ENCODE measurements at regions not wholly inside any gene's neighbourhood (a gene's known extent, or its start where the extent isn't known, plus 50 kb on each side); places are given as distances from the start of the nearest gene placed in this dataset.

GRCh38 chr1:5475572-5475971 lies 516.7 kb downstream of the NPHP4 start:
- H3K27me3 Mint-ChIP-seq, result no peaks in the 10 kb centered on the region

DNA sequence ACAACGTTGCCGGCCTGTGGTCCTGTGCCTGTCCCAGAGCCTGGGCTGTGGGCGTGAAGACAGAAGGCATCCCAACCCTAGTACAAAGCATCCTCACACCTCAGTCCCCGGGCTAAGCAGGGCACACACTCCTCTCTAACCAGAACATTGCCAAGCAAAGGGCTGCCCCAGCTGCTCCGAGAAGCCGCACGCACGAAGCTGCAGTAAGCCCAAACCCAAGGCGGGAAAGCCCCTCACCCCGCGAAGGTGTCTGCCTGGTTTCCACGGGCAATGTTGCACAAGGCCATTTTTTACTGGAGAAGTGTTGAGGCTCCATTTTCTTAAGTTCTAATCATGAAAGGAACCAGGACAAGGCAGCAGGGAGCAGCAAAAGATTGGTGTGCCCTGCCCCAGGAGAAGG lies 519.0 kb downstream of the NPHP4 start:
- DNase-seq (no peak), ATAC-seq (no peak)
- H3K4me3 Mint-ChIP-seq, result no peak overlapping the region
- H3K27ac Mint-ChIP-seq, result no peak overlapping the region
- H3K9me3 Mint-ChIP-seq, result no peaks in the 10 kb centered on the region
- no peaks in the 10 kb centered on the region for H3K4me1 Mint-ChIP-seq
- H3K36me3 Mint-ChIP-seq (ENCODE audit: low read depth), result no peaks in the 10 kb centered on the region
- H3K27me3 Mint-ChIP-seq, result no peaks in the 10 kb centered on the region

More at GRCh38 chr1:5475572-5475971, 516.7 kb downstream of the NPHP4 start:
- DNase-seq (no peak), ATAC-seq (no peak)
- Mint-ChIP-seq H3K27ac (no peak overlapping the region), H3K4me1 (no peaks in the 10 kb centered on the region), H3K36me3 (ENCODE audit: low read depth) (no peaks in the 10 kb centered on the region), H3K4me3 (no peak overlapping the region), H3K9me3 (no peaks in the 10 kb centered on the region)

DNA sequence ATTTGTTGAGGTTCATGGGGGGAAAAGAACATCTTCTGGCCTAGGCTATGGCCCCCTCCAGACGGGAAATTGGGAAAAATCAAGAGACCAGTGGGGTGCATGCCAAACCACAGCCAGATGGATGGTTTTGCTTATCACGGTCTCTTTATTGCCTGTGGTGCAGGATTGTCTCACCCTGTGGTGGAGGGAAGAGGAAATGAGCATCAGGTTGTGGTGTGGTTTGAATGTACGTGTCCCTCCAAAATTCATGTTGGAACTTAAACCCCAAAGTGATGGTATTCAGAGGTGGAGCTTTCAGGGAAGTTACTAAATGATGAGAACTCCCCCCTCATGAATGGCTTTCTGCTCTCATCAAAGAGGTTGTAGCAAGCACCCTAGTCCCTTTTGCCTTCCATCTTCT lies 525.7 kb downstream of the NPHP4 start:
- H3K9me3 Mint-ChIP-seq, result peaks cover 5% of the 10 kb centered on the region
- ATAC-seq (no peak), DNase-seq (no peak)
- peaks cover 6% of the 10 kb centered on the region for H3K4me1 Mint-ChIP-seq
- H3K27me3 Mint-ChIP-seq, result no peaks in the 10 kb centered on the region
- H3K4me3 Mint-ChIP-seq, result no peak overlapping the region
- no peaks in the 10 kb centered on the region for H3K36me3 Mint-ChIP-seq (ENCODE audit: low read depth)
- H3K27ac Mint-ChIP-seq, result no peak overlapping the region

DNA sequence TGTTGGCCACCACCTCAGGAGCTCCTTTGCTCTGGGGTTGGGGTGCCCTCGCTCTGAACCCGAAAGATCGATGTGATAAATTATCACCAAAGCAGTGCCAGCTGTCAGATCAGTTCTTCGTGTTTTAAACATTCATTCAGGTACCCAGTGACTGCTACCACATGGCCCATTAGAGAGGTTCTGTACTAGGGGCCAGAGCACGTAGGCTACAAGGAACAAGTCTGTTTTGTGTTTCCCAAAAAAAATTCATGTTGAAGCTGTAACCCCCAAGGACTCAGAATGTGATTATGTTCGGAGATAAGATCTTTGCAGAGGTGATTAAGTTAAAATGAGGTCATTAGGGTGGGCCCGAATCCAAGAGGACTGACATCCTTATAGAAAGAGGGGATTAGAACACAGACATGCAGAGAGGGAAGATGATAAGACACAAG lies 526.9 kb downstream of the NPHP4 start:
- no peaks in the 10 kb centered on the region for H3K27me3 Mint-ChIP-seq
- H3K4me3 Mint-ChIP-seq, result no peak overlapping the region
- H3K4me1 Mint-ChIP-seq, result peaks cover 6% of the 10 kb centered on the region
- no peaks in the 10 kb centered on the region for H3K36me3 Mint-ChIP-seq (ENCODE audit: low read depth)
- peaks cover 5% of the 10 kb centered on the region for H3K9me3 Mint-ChIP-seq
- no peak overlapping the region for H3K27ac Mint-ChIP-seq
- no peak for DNase-seq
- ATAC-seq, result no peak

- Mint-ChIP-seq H3K36me3 (ENCODE audit: low read depth) (no peaks in the 10 kb centered on the region), H3K27me3 (no peaks in the 10 kb centered on the region), H3K4me1 (peaks cover 6% of the 10 kb centered on the region), H3K9me3 (peaks cover 5% of the 10 kb centered on the region), H3K4me3 (no peak overlapping the region), H3K27ac (no peak overlapping the region)
- no peak for DNase-seq
- no peak for ATAC-seq
Observed at GRCh38 chr1:5464366-5464765, 527.9 kb downstream of the NPHP4 start.

DNA sequence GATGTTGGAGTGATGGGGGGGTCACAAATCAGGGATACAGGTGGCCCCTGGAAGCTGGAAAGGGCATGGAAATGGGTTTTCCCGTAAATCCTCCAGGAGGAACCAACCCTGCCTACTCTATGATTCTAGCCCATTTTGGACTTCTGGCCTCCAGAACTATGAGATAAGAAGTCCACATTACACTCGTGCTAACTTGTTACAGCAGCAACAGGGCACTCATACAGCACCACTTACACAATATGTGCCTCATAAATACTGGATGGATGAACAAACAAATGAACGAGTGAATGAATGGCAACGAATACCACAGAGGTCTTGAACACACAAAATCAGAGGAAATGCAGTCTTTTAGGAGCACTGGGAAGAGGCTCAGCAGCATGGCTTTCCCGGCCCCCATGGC lies 531.3 kb downstream of the NPHP4 start:
- Mint-ChIP-seq H3K4me1 (no peaks in the 10 kb centered on the region), H3K27me3 (no peaks in the 10 kb centered on the region), H3K4me3 (no peak overlapping the region), H3K27ac (no peak overlapping the region), H3K9me3 (peaks cover 5% of the 10 kb centered on the region), H3K36me3 (ENCODE audit: low read depth) (no peaks in the 10 kb centered on the region)
- no peak for ATAC-seq
- no peak for DNase-seq

- H3K4me3 Mint-ChIP-seq, result no peak overlapping the region
- H3K27ac Mint-ChIP-seq, result no peak overlapping the region
- no peaks in the 10 kb centered on the region for H3K4me1 Mint-ChIP-seq
- peaks cover 5% of the 10 kb centered on the region for H3K9me3 Mint-ChIP-seq
- ATAC-seq, result no peak
- no peaks in the 10 kb centered on the region for H3K27me3 Mint-ChIP-seq
- DNase-seq, result no peak
- H3K36me3 Mint-ChIP-seq (ENCODE audit: low read depth), result no peaks in the 10 kb centered on the region
Observed at GRCh38 chr1:5459839-5460610, 532.2 kb downstream of the NPHP4 start.

GRCh38 chr1:5458248-5458647 lies 534.0 kb downstream of the NPHP4 start:
- ATAC-seq, result no peak
- DNase-seq, result no peak
- Mint-ChIP-seq H3K36me3 (ENCODE audit: low read depth) (no peaks in the 10 kb centered on the region), H3K4me3 (no peak overlapping the region), H3K27me3 (no peaks in the 10 kb centered on the region), H3K27ac (no peak overlapping the region), H3K9me3 (peaks cover 5% of the 10 kb centered on the region), H3K4me1 (no peaks in the 10 kb centered on the region)

DNA sequence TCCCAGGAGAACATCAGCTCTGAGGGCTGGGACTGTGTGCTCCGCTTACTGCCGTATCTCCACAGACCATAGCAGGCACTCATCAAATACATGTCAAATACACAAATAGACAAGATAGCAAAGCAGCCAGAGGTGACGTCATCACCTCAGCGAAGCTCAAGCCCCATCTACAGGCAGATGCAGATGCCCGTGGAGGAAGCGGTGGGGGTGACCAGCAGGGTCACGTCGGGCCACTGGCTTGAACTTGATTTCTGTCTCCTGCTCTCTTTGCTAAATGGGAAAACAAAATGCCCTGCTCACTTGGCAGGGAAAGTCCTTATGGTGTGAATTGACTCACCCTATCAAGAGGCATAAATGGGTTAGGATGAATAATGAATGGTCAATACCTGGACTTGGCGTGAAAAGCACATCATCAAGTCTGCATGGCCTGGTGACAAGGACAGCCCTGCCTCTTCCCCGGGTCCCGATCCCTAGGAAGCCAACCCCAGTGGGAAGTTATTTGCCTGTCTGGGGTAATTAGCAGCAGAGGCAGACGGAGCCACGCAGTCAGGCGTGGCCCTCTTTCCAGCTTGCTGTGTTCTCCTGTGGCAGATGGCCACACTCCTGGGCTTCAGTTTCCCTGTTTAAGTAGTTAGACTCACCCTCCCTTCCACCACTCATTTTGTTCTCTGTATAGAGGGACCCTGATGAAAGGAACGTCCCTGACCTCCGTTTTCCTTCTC lies 536.0 kb downstream of the NPHP4 start:
- Mint-ChIP-seq H3K27me3 (no peaks in the 10 kb centered on the region), H3K4me1 (no peaks in the 10 kb centered on the region), H3K27ac (no peak overlapping the region), H3K4me3 (no peak overlapping the region), H3K9me3 (no peaks in the 10 kb centered on the region), H3K36me3 (ENCODE audit: low read depth) (no peaks in the 10 kb centered on the region)
- no peak for ATAC-seq
- DNase-seq, result no peak

- no peaks in the 10 kb centered on the region for H3K36me3 Mint-ChIP-seq (ENCODE audit: low read depth)
- H3K4me3 Mint-ChIP-seq, result no peak overlapping the region
- no peaks in the 10 kb centered on the region for H3K27me3 Mint-ChIP-seq
- H3K9me3 Mint-ChIP-seq, result no peaks in the 10 kb centered on the region
- DNase-seq (no peak), ATAC-seq (no peak)
- no peaks in the 10 kb centered on the region for H3K4me1 Mint-ChIP-seq
- no peak overlapping the region for H3K27ac Mint-ChIP-seq
Observed at GRCh38 chr1:5455651-5456050, 536.6 kb downstream of the NPHP4 start.

DNA sequence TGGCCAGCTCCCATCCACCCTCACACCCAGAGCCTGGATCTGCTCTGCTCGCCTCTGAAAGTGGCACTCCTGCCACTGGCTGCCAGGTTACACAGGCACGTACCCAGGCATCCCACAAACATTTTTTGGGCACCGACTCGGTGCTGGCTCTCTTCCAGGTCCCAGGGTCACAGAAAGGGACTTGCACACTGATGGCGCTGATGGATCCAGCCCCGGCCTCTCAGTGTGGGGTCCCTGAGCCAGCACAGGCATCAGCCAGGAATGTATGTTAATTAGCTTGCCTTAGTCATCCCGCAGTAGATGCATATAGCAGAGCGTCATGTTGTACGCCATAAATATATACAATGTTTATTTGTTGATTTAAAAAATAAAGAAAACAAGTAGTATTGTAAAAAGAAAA lies 537.2 kb downstream of the NPHP4 start:
- Mint-ChIP-seq H3K36me3 (ENCODE audit: low read depth) (no peaks in the 10 kb centered on the region), H3K27ac (no peak overlapping the region), H3K4me3 (no peak overlapping the region), H3K4me1 (no peaks in the 10 kb centered on the region), H3K27me3 (no peaks in the 10 kb centered on the region), H3K9me3 (no peaks in the 10 kb centered on the region)
- DNase-seq, result no peak
- ATAC-seq, result no peak

- ATAC-seq (no peak), DNase-seq (no peak)
- Mint-ChIP-seq H3K4me3 (no peak overlapping the region), H3K27me3 (no peaks in the 10 kb centered on the region), H3K4me1 (no peaks in the 10 kb centered on the region), H3K27ac (no peak overlapping the region), H3K9me3 (no peaks in the 10 kb centered on the region), H3K36me3 (ENCODE audit: low read depth) (no peaks in the 10 kb centered on the region)
Observed at GRCh38 chr1:5453347-5453746, 538.9 kb downstream of the NPHP4 start.

- no peaks in the 10 kb centered on the region for H3K4me1 Mint-ChIP-seq
- H3K27ac Mint-ChIP-seq, result no peak overlapping the region
- H3K9me3 Mint-ChIP-seq, result no peaks in the 10 kb centered on the region
- H3K4me3 Mint-ChIP-seq, result no peak overlapping the region
- H3K27me3 Mint-ChIP-seq, result no peaks in the 10 kb centered on the region
- no peaks in the 10 kb centered on the region for H3K36me3 Mint-ChIP-seq (ENCODE audit: low read depth)
- DNase-seq (no peak), ATAC-seq (no peak)
Observed at GRCh38 chr1:5451671-5452070, 540.6 kb downstream of the NPHP4 start.

DNA sequence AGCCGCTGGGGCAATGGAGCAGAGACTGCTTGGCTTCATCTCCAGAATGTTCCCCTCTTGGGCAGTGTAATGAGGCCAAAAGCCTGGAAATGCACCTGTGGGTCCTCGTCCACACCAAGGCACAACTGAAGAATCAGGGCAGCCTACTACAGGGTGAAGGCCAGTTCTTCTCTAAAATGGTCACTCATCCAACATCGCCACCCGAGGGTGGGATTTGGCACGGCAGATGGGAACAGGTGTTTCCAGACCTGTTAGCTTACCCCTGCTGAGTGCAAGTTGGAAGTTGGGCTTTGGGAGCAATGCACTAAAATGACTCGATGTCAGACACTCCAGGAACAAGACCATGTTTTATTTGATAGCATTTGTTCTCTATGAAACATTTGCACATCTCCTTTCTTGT lies 543.7 kb downstream of the NPHP4 start:
- Mint-ChIP-seq H3K27me3 (no peaks in the 10 kb centered on the region), H3K4me3 (no peak overlapping the region), H3K4me1 (peaks cover 3% of the 10 kb centered on the region), H3K36me3 (ENCODE audit: low read depth) (no peaks in the 10 kb centered on the region), H3K27ac (no peak overlapping the region), H3K9me3 (peaks cover 4% of the 10 kb centered on the region)
- ATAC-seq (no peak), DNase-seq (peak; percentile 14)

GRCh38 chr1:5447503-5447960 lies 544.7 kb downstream of the NPHP4 start:
- no peak for ATAC-seq
- Mint-ChIP-seq H3K27ac (no peak overlapping the region), H3K4me3 (no peak overlapping the region), H3K9me3 (peaks cover 4% of the 10 kb centered on the region), H3K36me3 (ENCODE audit: low read depth) (no peaks in the 10 kb centered on the region), H3K27me3 (no peaks in the 10 kb centered on the region), H3K4me1 (peaks cover 3% of the 10 kb centered on the region)
- no peak for DNase-seq
